HG03066 (cell line): ENCODE measurements at regions not wholly inside any gene's neighbourhood (a gene's known extent, or its start where the extent isn't known, plus 50 kb on each side); places are given as distances from the start of the nearest gene placed in this dataset.
A peak's percentile ranks its signal among the peaks of the same experiment; 100 is the strongest.

Source experiments
- ATAC-seq: cut with Tn5 transposase; IDR thresholded peaks from one replicate; pipeline ENCODE4 v1.9.1; 2021; ENCODE audit warnings: low read depth; ENCODE audit not compliant: unreplicated experiment

GRCh38 chr12:43057566-43057965 lies 468.0 kb upstream of the PRICKLE1 start:
- ATAC-seq, result no peak

- no peak for ATAC-seq
These were observed 464.5 kb upstream of the PRICKLE1 start for GRCh38 chr12:43054085-43054484.

- ATAC-seq, result no peak
These were observed 462.9 kb upstream of the PRICKLE1 start for GRCh38 chr12:43052441-43052840.

- no peak for ATAC-seq
These were observed 454.7 kb upstream of the PRICKLE1 start for GRCh38 chr12:43044241-43044640.

- ATAC-seq, result no peak
These were observed 449.4 kb upstream of the PRICKLE1 start for GRCh38 chr12:43038991-43039390.

GRCh38 chr12:43029971-43030370 lies 440.4 kb upstream of the PRICKLE1 start:
- no peak for ATAC-seq

GRCh38 chr12:43028826-43029225 lies 439.3 kb upstream of the PRICKLE1 start:
- no peak for ATAC-seq

- no peak for ATAC-seq
These were observed 433.3 kb upstream of the PRICKLE1 start for GRCh38 chr12:43022838-43023237.

GRCh38 chr12:43015090-43015737 lies 425.7 kb upstream of the PRICKLE1 start:
- ATAC-seq, result no peak

GRCh38 chr12:43011383-43011926 lies 421.9 kb upstream of the PRICKLE1 start:
- peak; percentile 80 for ATAC-seq

- ATAC-seq, result no peak
These were observed 420.3 kb upstream of the PRICKLE1 start for GRCh38 chr12:43009846-43010240.

- ATAC-seq, result no peak
These were observed 419.7 kb upstream of the PRICKLE1 start for GRCh38 chr12:43008953-43009845.

GRCh38 chr12:43004908-43005307 lies 415.4 kb upstream of the PRICKLE1 start:
- no peak for ATAC-seq

GRCh38 chr12:43004141-43004540 lies 414.6 kb upstream of the PRICKLE1 start:
- ATAC-seq, result no peak

GRCh38 chr12:42996869-42997431 lies 407.4 kb upstream of the PRICKLE1 start:
- no peak for ATAC-seq

GRCh38 chr12:42992826-42993225 lies 403.3 kb upstream of the PRICKLE1 start:
- no peak for ATAC-seq

GRCh38 chr12:42990387-42990786 lies 400.8 kb upstream of the PRICKLE1 start:
- ATAC-seq, result no peak

GRCh38 chr12:42987216-42987650 lies 397.7 kb upstream of the PRICKLE1 start:
- ATAC-seq, result no peak

- ATAC-seq, result no peak
These were observed 396.0 kb upstream of the PRICKLE1 start for GRCh38 chr12:42985506-42985905.

- ATAC-seq, result no peak
These were observed 393.3 kb upstream of the PRICKLE1 start for GRCh38 chr12:42982828-42983227.

- ATAC-seq, result no peak
These were observed 391.8 kb upstream of the PRICKLE1 start for GRCh38 chr12:42981379-42981778.
